ENCODE measurements at regions not wholly inside any gene's neighbourhood (a gene's known extent, or its start where the extent isn't known, plus 50 kb on each side); places are given as distances from the start of the nearest gene placed in this dataset.

DNA sequence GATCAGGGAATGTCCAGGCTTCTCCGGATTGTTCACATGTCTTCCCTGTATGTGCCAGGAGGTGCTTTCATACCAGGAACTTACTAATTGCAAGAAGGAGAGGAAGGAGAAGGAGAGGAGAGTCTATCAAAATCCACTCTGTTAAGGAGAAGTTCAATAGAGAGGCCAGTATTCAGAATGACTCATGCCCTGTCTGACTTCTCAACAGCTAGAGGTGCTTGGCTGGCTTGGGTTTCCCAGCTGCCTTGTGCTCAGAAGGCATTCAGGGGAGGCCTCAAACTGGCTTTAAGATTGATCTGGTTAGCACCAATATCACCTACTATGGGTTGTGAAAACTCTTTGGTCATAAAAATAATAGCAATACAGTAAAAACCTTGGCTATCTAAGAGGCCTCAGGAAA lies 167.9 kb upstream of the GLRA1 start:
- H3K9me3 ChIP-seq (ENCODE audit: control insufficient read depth, insufficient read depth, low read length): no peaks in the 10 kb centered on the region
- 100% methylated on average over 1 of the region's 1 CpG for WGBS (ENCODE audit: insufficient coverage)
- no peaks in the 10 kb centered on the region for H3K27me3 ChIP-seq (ENCODE audit: control insufficient read depth, insufficient read depth, low read length)
- no peak overlapping the region for H3K4me3 ChIP-seq (ENCODE audit: low read depth, low read length)
- H3K4me1 ChIP-seq (ENCODE audit: control insufficient read depth, insufficient read depth, low read length): no peaks in the 10 kb centered on the region
- no peak for DNase-seq (ENCODE audit: low read depth in 4 of 6, low spot score in 6 of 6)
- no peak overlapping the region for H3K27ac ChIP-seq (ENCODE audit: low read depth, low read length)
- H3K36me3 ChIP-seq (ENCODE audit: control insufficient read depth, insufficient read depth, low read length): no peaks in the 10 kb centered on the region

DNA sequence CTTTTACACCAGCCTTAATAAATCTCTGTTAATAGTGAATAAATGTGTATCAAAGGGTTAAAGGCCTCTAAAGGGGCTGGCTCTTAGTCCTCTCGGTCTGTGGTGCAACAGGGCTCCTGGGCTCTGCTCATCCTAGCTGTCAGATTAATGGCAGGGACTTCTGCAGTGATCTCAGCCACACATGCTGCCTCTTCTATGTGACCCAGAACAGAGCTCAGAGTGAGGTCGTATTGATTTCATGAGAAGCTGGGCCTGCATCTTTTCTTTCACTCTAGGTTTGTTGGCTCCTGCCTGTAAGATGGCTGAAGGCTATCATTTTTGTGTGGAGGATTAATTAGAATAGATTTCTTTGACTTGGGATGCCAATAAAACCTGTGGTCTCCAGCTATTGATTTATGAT lies 165.0 kb upstream of the GLRA1 start:
- Histone ChIP-seq H3K4me1 (ENCODE audit: control insufficient read depth, insufficient read depth, low read length) (no peaks in the 10 kb centered on the region), H3K9me3 (ENCODE audit: control insufficient read depth, insufficient read depth, low read length) (no peaks in the 10 kb centered on the region), H3K4me3 (ENCODE audit: low read depth, low read length) (no peak overlapping the region), H3K36me3 (ENCODE audit: control insufficient read depth, insufficient read depth, low read length) (no peaks in the 10 kb centered on the region), H3K27ac (ENCODE audit: low read depth, low read length) (no peak overlapping the region), H3K27me3 (ENCODE audit: control insufficient read depth, insufficient read depth, low read length) (no peaks in the 10 kb centered on the region)
- no peak for DNase-seq (ENCODE audit: low read depth in 4 of 6, low spot score in 6 of 6)
- 52% methylated on average over 2 of the region's 2 CpGs for WGBS (ENCODE audit: insufficient coverage)

DNA sequence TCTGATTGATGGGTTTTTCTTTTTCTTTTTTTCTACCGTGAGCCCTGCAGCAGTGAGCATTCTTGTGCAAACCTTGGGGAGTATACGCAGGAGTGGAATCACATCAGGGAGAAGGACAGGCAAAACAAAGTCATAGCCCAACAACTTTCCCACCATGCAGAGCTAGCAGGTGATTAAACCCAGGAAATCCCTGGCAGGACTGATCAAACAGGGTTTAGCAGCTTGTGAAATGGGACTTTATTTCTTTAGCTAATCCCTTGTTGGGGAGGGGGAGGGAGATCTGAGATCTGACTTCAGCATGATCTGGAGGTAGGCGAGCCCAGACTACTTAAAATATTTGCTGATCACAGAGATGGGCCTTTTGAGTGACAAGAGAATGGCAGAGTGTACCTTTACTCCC lies 162.0 kb upstream of the GLRA1 start:
- H3K36me3 ChIP-seq (ENCODE audit: control insufficient read depth, insufficient read depth, low read length): no peaks in the 10 kb centered on the region
- no peak overlapping the region for H3K4me3 ChIP-seq (ENCODE audit: low read depth, low read length)
- WGBS (ENCODE audit: insufficient coverage): no CpG with 5 or more reads among the region's 3 CpGs
- no peak for DNase-seq (ENCODE audit: low read depth in 4 of 6, low spot score in 6 of 6)
- no peak overlapping the region for H3K27ac ChIP-seq (ENCODE audit: low read depth, low read length)
- no peaks in the 10 kb centered on the region for H3K4me1 ChIP-seq (ENCODE audit: control insufficient read depth, insufficient read depth, low read length)
- H3K9me3 ChIP-seq (ENCODE audit: control insufficient read depth, insufficient read depth, low read length): no peaks in the 10 kb centered on the region
- H3K27me3 ChIP-seq (ENCODE audit: control insufficient read depth, insufficient read depth, low read length): no peaks in the 10 kb centered on the region

DNA sequence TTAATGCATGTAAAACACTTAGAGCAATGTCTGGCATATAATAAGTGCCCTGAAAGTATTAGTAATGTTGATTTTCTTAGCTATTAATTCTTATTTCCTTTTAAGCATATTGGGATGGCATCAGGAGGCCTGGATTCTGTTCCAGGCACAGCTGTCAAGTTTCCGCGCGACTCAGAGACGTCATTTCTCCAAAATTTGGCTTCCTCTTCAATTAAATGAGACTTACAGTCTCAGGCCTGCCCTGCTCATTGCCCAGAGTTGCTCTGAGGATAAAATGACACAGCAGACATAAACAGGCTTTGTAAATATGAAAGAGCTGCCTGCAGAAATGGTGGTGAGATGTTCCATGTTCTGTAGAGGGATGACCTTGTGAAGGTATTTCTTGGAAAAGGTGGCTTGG lies 159.8 kb upstream of the GLRA1 start:
- Histone ChIP-seq H3K27me3 (ENCODE audit: control insufficient read depth, insufficient read depth, low read length) (no peaks in the 10 kb centered on the region), H3K4me3 (ENCODE audit: low read depth, low read length) (no peak overlapping the region), H3K9me3 (ENCODE audit: control insufficient read depth, insufficient read depth, low read length) (no peaks in the 10 kb centered on the region), H3K4me1 (ENCODE audit: control insufficient read depth, insufficient read depth, low read length) (no peaks in the 10 kb centered on the region), H3K27ac (ENCODE audit: low read depth, low read length) (no peak overlapping the region), H3K36me3 (ENCODE audit: control insufficient read depth, insufficient read depth, low read length) (no peaks in the 10 kb centered on the region)
- WGBS (ENCODE audit: insufficient coverage): no CpG with 5 or more reads among the region's 4 CpGs
- no peak for DNase-seq (ENCODE audit: low read depth in 4 of 6, low spot score in 6 of 6)

DNA sequence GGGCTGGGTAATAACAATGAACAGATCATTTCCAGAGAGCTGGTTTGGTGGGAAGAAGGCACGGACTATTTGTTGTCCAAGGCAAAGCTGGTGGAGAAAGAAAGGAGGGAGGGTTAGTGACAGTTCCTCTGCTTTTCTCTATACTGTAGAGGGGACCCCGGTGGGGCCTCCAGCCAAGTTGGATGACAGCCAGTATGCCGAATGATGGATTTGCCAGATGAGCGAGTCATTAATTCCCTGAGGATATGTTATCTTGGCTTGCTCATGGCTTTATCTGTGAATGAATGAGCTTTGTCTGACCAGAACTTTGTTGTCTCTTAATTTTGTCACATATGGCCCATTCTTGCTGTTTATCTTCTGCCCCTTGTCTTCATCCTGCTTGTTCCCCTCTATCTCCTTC lies 158.6 kb upstream of the GLRA1 start:
- no peak overlapping the region for H3K4me3 ChIP-seq (ENCODE audit: low read depth, low read length)
- H3K9me3 ChIP-seq (ENCODE audit: control insufficient read depth, insufficient read depth, low read length): no peaks in the 10 kb centered on the region
- no peaks in the 10 kb centered on the region for H3K36me3 ChIP-seq (ENCODE audit: control insufficient read depth, insufficient read depth, low read length)
- H3K27ac ChIP-seq (ENCODE audit: low read depth, low read length): no peak overlapping the region
- 62% methylated on average over 2 of the region's 4 CpGs for WGBS (ENCODE audit: insufficient coverage)
- H3K4me1 ChIP-seq (ENCODE audit: control insufficient read depth, insufficient read depth, low read length): no peaks in the 10 kb centered on the region
- peak in 1 of 6 donors; percentile 10 for DNase-seq (ENCODE audit: low read depth in 4 of 6, low spot score in 6 of 6)
- no peaks in the 10 kb centered on the region for H3K27me3 ChIP-seq (ENCODE audit: control insufficient read depth, insufficient read depth, low read length)

DNA sequence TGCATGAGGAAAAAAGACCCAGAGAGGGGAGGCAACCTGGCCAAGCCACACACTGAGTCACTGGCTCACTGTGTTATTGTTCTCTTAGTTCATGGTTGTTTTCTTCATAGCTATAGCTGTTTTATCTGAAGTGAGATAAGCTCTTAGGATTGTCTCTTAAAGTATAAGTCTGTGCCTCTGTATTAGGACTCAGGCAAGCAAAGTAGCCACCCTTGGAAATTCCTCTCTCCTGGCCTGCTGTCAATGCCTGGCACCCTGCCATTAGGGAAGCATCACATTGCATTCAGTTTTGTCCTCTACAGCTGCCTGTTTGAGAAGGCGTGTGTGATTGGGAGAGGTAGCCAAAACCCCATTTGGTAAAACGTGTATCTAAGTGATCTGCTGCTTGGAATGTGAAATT lies 147.4 kb upstream of the GLRA1 start:
- DNase-seq (ENCODE audit: low read depth in 4 of 6, low spot score in 6 of 6): peak; percentile 24 to 82 (median 38)
- Histone ChIP-seq H3K4me3 (ENCODE audit: low read depth, low read length) (no peak overlapping the region), H3K27me3 (ENCODE audit: control insufficient read depth, insufficient read depth, low read length) (no peaks in the 10 kb centered on the region), H3K9me3 (ENCODE audit: control insufficient read depth, insufficient read depth, low read length) (no peaks in the 10 kb centered on the region), H3K27ac (ENCODE audit: low read depth, low read length) (no peak overlapping the region), H3K36me3 (ENCODE audit: control insufficient read depth, insufficient read depth, low read length) (no peaks in the 10 kb centered on the region), H3K4me1 (ENCODE audit: control insufficient read depth, insufficient read depth, low read length) (peaks cover 6% of the 10 kb centered on the region)
- WGBS (ENCODE audit: insufficient coverage): 32% methylated on average over 2 of the region's 2 CpGs

DNA sequence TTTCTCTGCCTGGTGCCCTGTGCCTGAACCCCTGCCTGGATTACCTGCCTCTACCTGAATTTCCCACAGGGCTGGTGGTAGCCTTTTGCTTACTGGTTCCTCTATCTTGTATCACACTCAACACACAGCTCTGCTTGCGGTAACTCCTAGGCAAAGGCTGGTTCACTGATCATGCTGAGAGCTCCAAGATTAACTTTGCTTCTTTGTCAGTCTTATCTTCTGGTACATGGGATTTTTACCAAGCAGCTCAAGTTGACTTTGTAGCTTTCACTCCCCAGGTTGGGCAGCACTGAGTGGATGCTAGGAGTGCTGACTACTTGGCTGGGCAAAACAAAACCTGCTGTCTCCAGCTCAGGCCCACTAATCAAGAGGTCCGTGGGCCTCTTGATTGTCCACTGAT lies 145.9 kb upstream of the GLRA1 start:
- Histone ChIP-seq H3K4me1 (ENCODE audit: control insufficient read depth, insufficient read depth, low read length) (peaks cover 6% of the 10 kb centered on the region), H3K27ac (ENCODE audit: low read depth, low read length) (no peak overlapping the region), H3K27me3 (ENCODE audit: control insufficient read depth, insufficient read depth, low read length) (no peaks in the 10 kb centered on the region), H3K4me3 (ENCODE audit: low read depth, low read length) (no peak overlapping the region), H3K36me3 (ENCODE audit: control insufficient read depth, insufficient read depth, low read length) (no peaks in the 10 kb centered on the region), H3K9me3 (ENCODE audit: control insufficient read depth, insufficient read depth, low read length) (no peaks in the 10 kb centered on the region)
- DNase-seq (ENCODE audit: low read depth in 4 of 6, low spot score in 6 of 6): no peak
- WGBS (ENCODE audit: insufficient coverage): 100% methylated on average over 1 of the region's 2 CpGs

DNA sequence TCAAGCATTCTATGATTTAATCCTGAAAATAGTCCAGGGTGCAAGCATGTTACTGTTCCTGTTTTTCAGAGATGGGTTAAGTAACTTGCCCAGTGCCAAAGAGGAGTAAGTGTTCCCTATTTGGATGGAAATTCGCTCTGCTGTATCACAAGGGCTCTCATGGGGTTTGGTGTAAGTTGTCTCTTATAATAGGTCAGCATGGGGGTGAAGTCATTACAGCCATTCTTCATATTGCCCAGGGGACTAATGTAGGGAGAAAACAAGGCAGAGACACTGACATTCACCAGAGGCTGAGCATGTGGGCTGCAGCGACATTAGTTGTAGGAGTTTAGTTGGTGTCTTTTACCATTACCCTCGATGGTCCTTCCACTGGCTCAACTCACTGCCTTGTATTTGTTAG lies 142.1 kb upstream of the GLRA1 start:
- no peak overlapping the region for H3K4me3 ChIP-seq (ENCODE audit: low read depth, low read length)
- H3K4me1 ChIP-seq (ENCODE audit: control insufficient read depth, insufficient read depth, low read length): no peaks in the 10 kb centered on the region
- 81% methylated on average over 3 of the region's 3 CpGs for WGBS (ENCODE audit: insufficient coverage)
- H3K36me3 ChIP-seq (ENCODE audit: control insufficient read depth, insufficient read depth, low read length): no peaks in the 10 kb centered on the region
- no peaks in the 10 kb centered on the region for H3K27me3 ChIP-seq (ENCODE audit: control insufficient read depth, insufficient read depth, low read length)
- no peak overlapping the region for H3K27ac ChIP-seq (ENCODE audit: low read depth, low read length)
- peak in 1 of 6 donors; percentile 60 for DNase-seq (ENCODE audit: low read depth in 4 of 6, low spot score in 6 of 6)
- no peaks in the 10 kb centered on the region for H3K9me3 ChIP-seq (ENCODE audit: control insufficient read depth, insufficient read depth, low read length)

DNA sequence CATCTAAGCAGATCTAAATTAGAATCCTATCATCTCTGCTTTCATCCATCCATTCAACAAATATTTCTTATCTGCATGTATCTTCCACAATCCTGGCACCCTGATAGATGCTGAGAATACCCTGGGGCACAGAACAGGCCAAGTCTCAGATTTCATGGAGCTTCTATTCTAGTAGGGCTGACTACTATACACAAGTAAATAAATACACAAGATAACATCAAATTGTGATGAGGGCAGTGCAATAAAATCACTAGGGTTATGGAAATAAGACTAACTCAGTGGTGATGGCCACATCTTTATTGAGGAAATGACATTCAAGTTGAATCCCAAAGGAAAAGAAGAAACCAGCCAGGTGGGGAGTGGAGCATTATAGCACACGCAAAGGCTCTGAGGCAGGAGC lies 138.4 kb upstream of the GLRA1 start:
- H3K9me3 ChIP-seq (ENCODE audit: control insufficient read depth, insufficient read depth, low read length): no peaks in the 10 kb centered on the region
- H3K36me3 ChIP-seq (ENCODE audit: control insufficient read depth, insufficient read depth, low read length): no peaks in the 10 kb centered on the region
- no peak for DNase-seq (ENCODE audit: low read depth in 4 of 6, low spot score in 6 of 6)
- no peaks in the 10 kb centered on the region for H3K27me3 ChIP-seq (ENCODE audit: control insufficient read depth, insufficient read depth, low read length)
- H3K4me1 ChIP-seq (ENCODE audit: control insufficient read depth, insufficient read depth, low read length): no peaks in the 10 kb centered on the region
- 100% methylated on average over 1 of the region's 1 CpG for WGBS (ENCODE audit: insufficient coverage)
- no peak overlapping the region for H3K4me3 ChIP-seq (ENCODE audit: low read depth, low read length)
- no peak overlapping the region for H3K27ac ChIP-seq (ENCODE audit: low read depth, low read length)

DNA sequence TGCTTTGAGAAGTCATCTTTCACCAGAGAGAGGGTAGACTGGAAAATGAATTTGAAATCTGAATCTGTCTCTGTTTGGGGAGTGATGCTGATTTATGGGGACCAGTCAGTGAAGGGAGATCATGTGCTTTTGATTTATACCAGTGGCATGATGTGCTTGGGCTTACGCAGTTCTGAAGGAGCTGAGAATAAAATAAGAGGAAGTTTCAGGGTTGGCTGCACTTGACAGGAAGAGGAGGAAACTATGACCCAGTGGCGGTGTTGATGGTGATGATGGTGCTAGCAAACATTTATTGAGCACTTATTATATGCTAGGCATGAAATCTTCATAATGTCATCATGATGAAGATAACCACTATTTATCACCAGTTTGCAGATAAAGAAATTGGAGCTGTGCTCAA lies 136.4 kb upstream of the GLRA1 start:
- H3K4me1 ChIP-seq (ENCODE audit: control insufficient read depth, insufficient read depth, low read length): no peaks in the 10 kb centered on the region
- no peak overlapping the region for H3K27ac ChIP-seq (ENCODE audit: low read depth, low read length)
- no peak overlapping the region for H3K4me3 ChIP-seq (ENCODE audit: low read depth, low read length)
- no peaks in the 10 kb centered on the region for H3K27me3 ChIP-seq (ENCODE audit: control insufficient read depth, insufficient read depth, low read length)
- WGBS (ENCODE audit: insufficient coverage): 88% methylated on average over 1 of the region's 2 CpGs
- H3K9me3 ChIP-seq (ENCODE audit: control insufficient read depth, insufficient read depth, low read length): no peaks in the 10 kb centered on the region
- no peaks in the 10 kb centered on the region for H3K36me3 ChIP-seq (ENCODE audit: control insufficient read depth, insufficient read depth, low read length)
- no peak for DNase-seq (ENCODE audit: low read depth in 4 of 6, low spot score in 6 of 6)

Measured in spinal cord (tissue), 9 donors.